ENCODE measurements at regions not wholly inside any gene's neighbourhood (a gene's known extent, or its start where the extent isn't known, plus 50 kb on each side); places are given as distances from the start of the nearest gene placed in this dataset.

- TF ChIP-seq CTCF (IDR thresholded peaks at IDR 0.05; ENCODE audit: low read depth, low read length), result no peak
- DNase-seq (ENCODE audit: low read depth in 2 of 2), result peak in 1 of 2 donors; percentile 0
- no peak overlapping the region for H3K4me3 ChIP-seq (replicated peaks in 1 of 2; ENCODE audit: low read depth in 2 of 2, low read length in 2 of 2)
Measured at GRCh38 chr16:61042737-61043136, 993.5 kb downstream of the CDH8 start.

GRCh38 chr16:61030616-61031015 is 1005.6 kb downstream of the CDH8 start:
- no peak overlapping the region for H3K4me3 ChIP-seq (replicated peaks in 1 of 2; ENCODE audit: low read depth in 2 of 2, low read length in 2 of 2)
- no peak for TF ChIP-seq CTCF (IDR thresholded peaks at IDR 0.05; ENCODE audit: low read depth, low read length)
- DNase-seq (ENCODE audit: low read depth in 2 of 2), result no peak

- no peak for DNase-seq (ENCODE audit: low read depth in 2 of 2)
- no peak for TF ChIP-seq CTCF (IDR thresholded peaks at IDR 0.05; ENCODE audit: low read depth, low read length)
- H3K4me3 ChIP-seq (replicated peaks in 1 of 2; ENCODE audit: low read depth in 2 of 2, low read length in 2 of 2), result no peak overlapping the region
Measured at GRCh38 chr16:61024180-61024900, 1011.9 kb downstream of the CDH8 start.

GRCh38 chr16:61014869-61015268 is 1021.4 kb downstream of the CDH8 start:
- no peak for DNase-seq (ENCODE audit: low read depth in 2 of 2)

GRCh38 chr16:61007694-61008093 is 1028.5 kb downstream of the CDH8 start:
- no peak for DNase-seq (ENCODE audit: low read depth in 2 of 2)
- TF ChIP-seq CTCF (IDR thresholded peaks at IDR 0.05; ENCODE audit: low read depth, low read length), result no peak
- H3K4me3 ChIP-seq (replicated peaks in 1 of 2; ENCODE audit: low read depth in 2 of 2, low read length in 2 of 2), result no peak overlapping the region

More at GRCh38 chr16:61014869-61015268, 1021.4 kb downstream of the CDH8 start:
- TF ChIP-seq CTCF (IDR thresholded peaks at IDR 0.05; ENCODE audit: low read depth, low read length), result no peak
- no peak overlapping the region for H3K4me3 ChIP-seq (replicated peaks in 1 of 2; ENCODE audit: low read depth in 2 of 2, low read length in 2 of 2)

- TF ChIP-seq CTCF (IDR thresholded peaks at IDR 0.05; ENCODE audit: low read depth, low read length), result no peak
- no peak for DNase-seq (ENCODE audit: low read depth in 2 of 2)
- no peak overlapping the region for H3K4me3 ChIP-seq (replicated peaks in 1 of 2; ENCODE audit: low read depth in 2 of 2, low read length in 2 of 2)
Measured at GRCh38 chr16:61005952-61006351, 1030.3 kb downstream of the CDH8 start.
